Lower leg skin (tissue), 4 donors: ENCODE measurements at regions not wholly inside any gene's neighbourhood (a gene's known extent, or its start where the extent isn't known, plus 50 kb on each side); places are given as distances from the start of the nearest gene placed in this dataset.

Experiments
- DNase-seq, 2 donors: peaks; one replicate each; pipeline ENCODE4 v3.0.0-alpha.2; 2019; ENCODE audit warnings: low spot score in 2 of 2
- H3K4me3 ChIP-seq: fragments of 200-600 bp; sonication (generic); 2 replicates; pipeline ENCODE4 v1.5.1; 2017; ENCODE audit warnings: mild to moderate bottlenecking, low read depth; ENCODE audit not compliant: poor library complexity, severe bottlenecking
- POLR2A ChIP-seq, 2 donors: fragments of 450-650 bp; IDR thresholded peaks; one replicate each; pipeline ENCODE4 v1.6.1; 2016 to 2017; ENCODE audit warnings: antibody characterized with exemption in 2 of 2, mild to moderate bottlenecking in 1 of 2, moderate library complexity in 1 of 2
- WGBS, 2 donors: methylation state at CpG; one replicate each; pipeline ENCODE4 v1.1.5; 2018; 5-methylcytosine and 5-hydroxymethylcytosine counted together
- intact Hi-C: fragments of 100-400 bp; cut with DNase I; formaldehyde crosslinking; loops from one replicate; pipeline ENCODE4 v1.15.0; 2023; ENCODE audit warnings: low total_unique reads
- TF ChIP-seq, protein P1 (sequence below), 3 donors: fragments of 450-650 bp; IDR thresholded peaks; one replicate each; pipeline ENCODE4 v1.5.1; 2016; ENCODE audit warnings: antibody characterized with exemption in 3 of 3, mild to moderate bottlenecking in 3 of 3, moderate library complexity in 2 of 3

DNA sequence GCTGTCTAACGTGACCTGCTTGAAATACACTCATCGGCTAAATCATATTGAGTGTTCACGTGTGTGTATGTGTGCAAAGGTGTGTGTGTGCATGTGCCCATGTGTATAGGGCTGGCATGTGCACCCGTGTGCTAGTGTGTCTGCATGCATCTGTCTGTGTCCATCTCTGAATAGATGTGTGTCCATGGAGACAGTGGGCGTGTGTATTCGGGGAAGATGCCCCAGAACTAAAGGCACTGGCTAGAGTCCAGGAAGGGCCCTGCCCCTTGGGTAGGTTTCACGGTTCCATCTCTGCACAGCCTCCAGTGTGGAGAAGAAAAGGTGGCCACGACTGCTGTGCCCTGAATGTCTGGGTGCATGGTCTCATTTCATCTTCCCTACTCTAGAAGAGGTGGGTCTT is 220.3 kb downstream of the MN1 start:
- TF ChIP-seq POLR2A (IDR thresholded peaks at IDR 0.05), result no peak
- TF ChIP-seq, protein P1, sequence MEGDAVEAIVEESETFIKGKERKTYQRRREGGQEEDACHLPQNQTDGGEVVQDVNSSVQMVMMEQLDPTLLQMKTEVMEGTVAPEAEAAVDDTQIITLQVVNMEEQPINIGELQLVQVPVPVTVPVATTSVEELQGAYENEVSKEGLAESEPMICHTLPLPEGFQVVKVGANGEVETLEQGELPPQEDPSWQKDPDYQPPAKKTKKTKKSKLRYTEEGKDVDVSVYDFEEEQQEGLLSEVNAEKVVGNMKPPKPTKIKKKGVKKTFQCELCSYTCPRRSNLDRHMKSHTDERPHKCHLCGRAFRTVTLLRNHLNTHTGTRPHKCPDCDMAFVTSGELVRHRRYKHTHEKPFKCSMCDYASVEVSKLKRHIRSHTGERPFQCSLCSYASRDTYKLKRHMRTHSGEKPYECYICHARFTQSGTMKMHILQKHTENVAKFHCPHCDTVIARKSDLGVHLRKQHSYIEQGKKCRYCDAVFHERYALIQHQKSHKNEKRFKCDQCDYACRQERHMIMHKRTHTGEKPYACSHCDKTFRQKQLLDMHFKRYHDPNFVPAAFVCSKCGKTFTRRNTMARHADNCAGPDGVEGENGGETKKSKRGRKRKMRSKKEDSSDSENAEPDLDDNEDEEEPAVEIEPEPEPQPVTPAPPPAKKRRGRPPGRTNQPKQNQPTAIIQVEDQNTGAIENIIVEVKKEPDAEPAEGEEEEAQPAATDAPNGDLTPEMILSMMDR (IDR thresholded peaks at IDR 0.05), result no peak
- no peak overlapping the region for H3K4me3 ChIP-seq
- no peak for DNase-seq
- intact Hi-C loops, result no loop called here
- WGBS, 2 donors, result 73 to 74% methylated on average over 8 of the region's 8 CpGs

DNA sequence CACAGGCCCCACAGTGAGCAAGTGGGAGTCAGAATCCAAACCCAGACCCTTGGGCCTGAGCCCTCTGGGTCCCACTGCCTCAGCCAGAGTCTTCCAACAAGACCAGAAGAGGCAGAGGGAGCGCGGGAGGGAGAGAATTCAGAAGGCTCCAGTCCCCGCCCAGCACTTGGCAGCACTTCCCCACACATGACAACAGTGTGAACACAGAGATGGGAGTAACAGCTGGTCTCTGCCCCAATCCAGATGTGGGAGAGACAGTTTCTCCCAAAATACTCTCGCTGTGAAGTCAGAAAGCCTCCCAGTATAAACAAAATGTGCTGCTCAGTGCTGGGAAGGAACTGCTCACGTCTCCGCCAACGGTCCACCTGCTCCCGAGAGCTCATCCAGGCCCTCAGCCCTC is 219.9 kb downstream of the MN1 start:
- 35 to 49% methylated on average over 8 of the region's 8 CpGs for WGBS, 2 donors
- DNase-seq, result peak; percentile 85 to 96
- no peak overlapping the region for H3K4me3 ChIP-seq
- no peak for TF ChIP-seq POLR2A (IDR thresholded peaks at IDR 0.05)
- TF ChIP-seq, protein P1 (IDR thresholded peaks at IDR 0.05), result no peak
- intact Hi-C loops, result no loop called here

- intact Hi-C loops, result no loop called here
- WGBS, 2 donors, result 48 to 49% methylated on average over 6 to 9 of the region's 9 CpGs
- DNase-seq, result no peak
- no peak for TF ChIP-seq POLR2A (IDR thresholded peaks at IDR 0.05)
- TF ChIP-seq, protein P1 (IDR thresholded peaks at IDR 0.05), result no peak
- H3K4me3 ChIP-seq, result no peak overlapping the region
Observed at GRCh38 chr22:27583856-27584255, 217.7 kb downstream of the MN1 start.

GRCh38 chr22:27585141-27585540 is 216.4 kb downstream of the MN1 start:
- WGBS, 2 donors, result 80 to 91% methylated on average over 2 of the region's 2 CpGs
- TF ChIP-seq POLR2A (IDR thresholded peaks at IDR 0.05), result no peak
- TF ChIP-seq, protein P1 (IDR thresholded peaks at IDR 0.05), result no peak

DNA sequence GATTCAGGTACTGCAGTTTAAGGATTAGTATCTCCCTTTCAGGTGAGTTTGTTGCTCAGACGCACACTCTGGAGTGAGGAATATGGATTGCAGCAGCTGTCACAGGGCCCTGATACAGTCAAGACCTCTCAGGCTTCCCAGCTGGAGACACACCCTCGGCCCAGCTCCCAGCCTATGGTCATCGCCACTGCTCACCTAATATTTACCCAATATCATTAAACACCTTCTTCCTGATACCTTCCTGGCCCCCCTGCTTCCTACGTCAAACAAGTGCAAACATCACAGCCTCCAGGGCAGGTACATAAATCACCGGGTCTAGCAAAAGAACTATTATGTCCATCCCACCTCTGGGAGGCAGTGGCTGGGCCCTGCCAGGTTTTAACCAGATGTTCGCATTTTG is 213.3 kb downstream of the MN1 start:
- no peak for DNase-seq
- intact Hi-C loops, result no loop called here
- 60 to 71% methylated on average over 6 of the region's 6 CpGs for WGBS, 2 donors
- TF ChIP-seq POLR2A (IDR thresholded peaks at IDR 0.05), result no peak
- TF ChIP-seq, protein P1 (IDR thresholded peaks at IDR 0.05), result no peak
- H3K4me3 ChIP-seq, result no peak overlapping the region

More at GRCh38 chr22:27585141-27585540, 216.4 kb downstream of the MN1 start:
- H3K4me3 ChIP-seq, result no peak overlapping the region
- intact Hi-C loops, result no loop called here
- DNase-seq, result no peak

- no peak for TF ChIP-seq POLR2A (IDR thresholded peaks at IDR 0.05)
- TF ChIP-seq, protein P1 (IDR thresholded peaks at IDR 0.05), result no peak
- DNase-seq, result no peak
- intact Hi-C loops, result no loop called here
Observed at GRCh38 chr22:27588915-27589314, 212.6 kb downstream of the MN1 start.

More at GRCh38 chr22:27588915-27589314, 212.6 kb downstream of the MN1 start:
- WGBS, 2 donors, result 95 to 97% methylated on average over 2 of the region's 2 CpGs
- H3K4me3 ChIP-seq, result no peak overlapping the region
